ENCODE measurements at regions not wholly inside any gene's neighbourhood (a gene's known extent, or its start where the extent isn't known, plus 50 kb on each side); places are given as distances from the start of the nearest gene placed in this dataset.

DNA sequence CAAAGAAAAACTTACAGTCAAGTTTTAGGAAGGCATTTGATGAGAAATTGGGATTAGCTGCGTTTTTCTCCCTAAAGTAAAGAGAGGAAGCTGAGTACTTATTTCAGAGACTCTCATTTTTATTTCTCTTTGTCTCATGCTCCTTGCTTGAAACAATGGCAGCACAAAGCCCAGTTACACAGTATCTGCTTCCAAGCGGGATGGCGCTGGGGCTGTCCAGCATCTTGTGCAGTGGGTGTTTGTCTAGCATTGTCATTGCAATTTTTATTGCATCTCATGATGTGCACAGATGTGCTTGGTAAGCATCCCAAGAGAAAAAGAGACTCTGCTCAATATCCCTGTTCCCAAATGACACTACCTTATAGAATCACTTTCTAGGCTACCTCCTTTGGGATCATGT lies 102.8 kb upstream of the ZNF521 start:
- TF ChIP-seq, protein P1, sequence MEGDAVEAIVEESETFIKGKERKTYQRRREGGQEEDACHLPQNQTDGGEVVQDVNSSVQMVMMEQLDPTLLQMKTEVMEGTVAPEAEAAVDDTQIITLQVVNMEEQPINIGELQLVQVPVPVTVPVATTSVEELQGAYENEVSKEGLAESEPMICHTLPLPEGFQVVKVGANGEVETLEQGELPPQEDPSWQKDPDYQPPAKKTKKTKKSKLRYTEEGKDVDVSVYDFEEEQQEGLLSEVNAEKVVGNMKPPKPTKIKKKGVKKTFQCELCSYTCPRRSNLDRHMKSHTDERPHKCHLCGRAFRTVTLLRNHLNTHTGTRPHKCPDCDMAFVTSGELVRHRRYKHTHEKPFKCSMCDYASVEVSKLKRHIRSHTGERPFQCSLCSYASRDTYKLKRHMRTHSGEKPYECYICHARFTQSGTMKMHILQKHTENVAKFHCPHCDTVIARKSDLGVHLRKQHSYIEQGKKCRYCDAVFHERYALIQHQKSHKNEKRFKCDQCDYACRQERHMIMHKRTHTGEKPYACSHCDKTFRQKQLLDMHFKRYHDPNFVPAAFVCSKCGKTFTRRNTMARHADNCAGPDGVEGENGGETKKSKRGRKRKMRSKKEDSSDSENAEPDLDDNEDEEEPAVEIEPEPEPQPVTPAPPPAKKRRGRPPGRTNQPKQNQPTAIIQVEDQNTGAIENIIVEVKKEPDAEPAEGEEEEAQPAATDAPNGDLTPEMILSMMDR (IDR thresholded peaks at IDR 0.05) = no peak
- TF ChIP-seq POLR2A (IDR thresholded peaks at IDR 0.05) = no peak

Measured in ovary (tissue), 3 donors.